Fibroblast of skin of left quadriceps (primary cell): ENCODE measurements at regions not wholly inside any gene's neighbourhood (a gene's known extent, or its start where the extent isn't known, plus 50 kb on each side); places are given as distances from the start of the nearest gene placed in this dataset.

Experiments
- DNase-seq, 2 experiments: peaks; one replicate each; pipeline ENCODE4 v3.0.0-alpha.2; 2013; ENCODE audit warnings: low read depth in 2 of 2

DNA sequence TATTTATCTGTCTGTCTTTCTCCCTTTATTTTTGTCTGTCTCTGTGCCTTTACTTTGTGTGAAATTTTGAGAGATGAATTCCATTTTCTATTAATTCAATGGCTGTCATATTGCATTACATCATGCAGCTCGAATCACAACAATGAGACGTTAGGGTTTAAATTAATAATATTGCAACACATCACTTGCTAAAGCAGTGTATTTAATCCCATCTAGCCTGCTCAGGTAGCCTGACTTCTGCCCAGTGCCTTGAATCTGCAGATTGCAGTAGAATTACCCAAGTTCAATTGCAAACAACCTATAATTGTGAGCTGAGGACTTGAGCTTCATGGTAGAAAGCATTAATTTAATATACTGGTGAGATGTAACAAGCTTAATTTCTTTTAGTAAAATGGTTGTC lies 235.7 kb upstream of the TSHZ2 start:
- DNase-seq = no peak

DNA sequence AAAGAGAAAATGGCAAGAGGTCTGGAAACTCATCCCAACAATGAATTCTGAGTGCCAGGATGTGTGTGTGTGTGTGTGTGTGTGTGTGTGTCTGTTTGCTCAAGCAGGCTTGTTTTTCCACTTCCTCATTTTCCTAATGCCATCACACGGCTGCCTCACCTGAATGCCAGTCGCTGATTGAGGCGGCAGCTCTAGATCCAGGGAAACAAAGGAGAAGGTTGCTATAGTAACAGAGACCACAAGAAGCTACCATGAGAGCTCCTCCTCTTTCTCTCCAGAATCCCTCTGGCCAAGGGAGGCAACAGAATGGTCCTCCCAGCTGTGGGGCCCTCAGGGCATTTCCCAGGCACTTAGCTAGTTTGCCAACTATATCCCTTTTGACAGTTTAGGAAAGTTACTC lies 241.1 kb upstream of the TSHZ2 start:
- no peak for DNase-seq

DNA sequence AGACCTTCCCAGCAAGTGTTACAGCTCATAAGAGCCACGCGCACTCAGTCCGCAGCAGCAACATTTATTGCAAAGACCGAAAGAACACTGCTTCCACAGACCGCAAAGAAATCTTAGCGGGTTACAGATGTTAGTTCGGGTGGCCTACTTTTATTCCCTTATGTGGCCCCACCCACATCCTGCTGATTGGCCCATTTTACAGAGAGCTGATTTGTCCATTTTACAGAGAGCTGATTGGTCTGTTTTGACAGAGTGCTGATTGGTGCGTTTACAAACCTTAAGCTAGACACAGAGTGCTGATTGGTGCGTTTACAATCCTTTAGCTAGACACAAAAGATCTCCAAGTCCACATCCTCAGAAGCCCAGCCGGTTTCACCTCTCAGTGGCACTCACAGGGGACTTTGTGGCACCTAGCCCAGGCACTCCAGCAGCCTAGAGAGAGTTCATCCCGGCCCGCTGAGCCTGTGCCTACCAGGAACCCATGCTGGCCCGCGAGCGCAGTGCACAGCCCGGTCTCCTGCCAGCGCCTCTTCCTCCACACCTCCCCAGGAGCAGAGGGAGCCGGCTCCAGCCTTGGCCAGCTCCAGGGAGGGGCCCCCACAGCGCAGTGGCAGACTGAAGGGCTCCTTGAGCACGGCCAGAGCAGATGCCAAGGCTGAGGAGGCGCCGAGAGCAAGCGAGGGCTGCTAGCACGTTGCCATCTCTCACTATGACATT lies 244.3 kb upstream of the TSHZ2 start:
- DNase-seq = no peak

DNA sequence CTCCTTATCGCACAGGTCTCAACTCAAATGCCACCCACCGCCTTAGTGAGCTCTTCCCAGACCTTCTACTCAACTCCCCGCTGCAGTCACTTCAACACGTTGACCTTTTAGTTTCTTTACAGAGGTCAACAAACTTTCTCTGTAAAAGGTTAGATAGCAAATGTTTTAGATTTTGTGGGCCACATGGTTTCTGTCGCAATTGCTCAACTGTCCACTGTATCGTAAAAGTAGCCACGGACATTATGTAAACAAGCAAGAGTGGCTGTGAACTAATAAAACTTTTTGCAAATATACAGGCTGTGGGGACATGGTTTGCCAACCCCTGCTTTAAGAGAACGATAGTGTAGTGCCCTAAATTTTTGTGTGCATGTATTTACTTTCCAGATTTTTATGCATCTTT lies 247.6 kb upstream of the TSHZ2 start:
- DNase-seq = no peak

DNA sequence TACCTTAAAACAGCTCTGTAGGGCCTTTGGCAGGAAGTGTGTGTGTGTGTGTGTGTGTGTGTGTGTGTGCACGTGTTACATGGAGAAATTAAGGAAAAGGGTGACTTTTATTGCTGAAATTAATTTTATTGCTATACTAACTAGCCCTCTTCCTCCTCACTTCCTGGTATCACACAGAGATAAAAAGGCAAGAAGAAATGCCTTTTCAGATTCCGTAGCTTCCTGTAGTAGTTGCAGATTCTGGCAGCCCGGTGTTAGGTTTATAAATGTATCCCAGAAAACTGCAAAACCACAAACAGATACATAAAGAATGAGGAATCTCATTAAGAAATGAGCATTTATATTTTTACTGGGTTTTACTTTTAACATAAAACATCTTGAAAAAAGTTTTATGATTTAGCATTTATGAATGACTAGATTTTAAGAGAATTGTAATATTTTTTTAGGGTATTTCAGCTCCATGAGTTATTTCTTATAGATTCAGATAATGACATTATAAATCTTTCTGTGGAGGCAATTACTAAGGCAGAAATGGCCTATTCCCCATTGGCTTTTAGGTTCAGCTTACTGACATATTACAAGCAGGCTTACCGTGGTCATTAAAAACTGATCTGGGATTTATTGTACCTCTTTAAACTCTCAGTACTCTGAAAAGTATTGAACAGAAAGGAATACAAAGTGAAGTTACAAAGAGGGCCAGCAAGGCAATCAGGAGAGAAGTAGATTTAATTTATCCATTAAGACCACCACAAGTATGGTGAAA lies 249.1 kb upstream of the TSHZ2 start:
- DNase-seq = peak in 1 of 2 experiments; percentile 6

DNA sequence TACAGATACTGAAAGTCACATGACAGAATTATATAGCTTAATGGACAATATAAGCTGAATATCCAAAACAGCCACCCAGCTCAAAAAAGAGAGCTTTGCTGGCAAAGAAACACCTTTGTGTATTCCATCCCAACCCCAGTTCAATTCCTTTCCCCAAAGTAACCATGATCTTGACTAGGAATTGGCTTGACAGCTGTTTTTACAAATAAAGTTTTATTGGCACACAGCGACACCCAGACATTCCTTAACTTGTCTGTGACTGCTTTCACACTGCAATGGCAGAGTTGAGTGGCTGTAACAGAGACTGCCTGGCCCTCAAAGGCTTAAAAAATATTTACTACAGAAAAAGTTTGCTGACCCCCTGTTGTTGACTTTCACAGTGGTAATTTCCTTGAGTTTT lies 264.0 kb upstream of the TSHZ2 start:
- no peak for DNase-seq

DNA sequence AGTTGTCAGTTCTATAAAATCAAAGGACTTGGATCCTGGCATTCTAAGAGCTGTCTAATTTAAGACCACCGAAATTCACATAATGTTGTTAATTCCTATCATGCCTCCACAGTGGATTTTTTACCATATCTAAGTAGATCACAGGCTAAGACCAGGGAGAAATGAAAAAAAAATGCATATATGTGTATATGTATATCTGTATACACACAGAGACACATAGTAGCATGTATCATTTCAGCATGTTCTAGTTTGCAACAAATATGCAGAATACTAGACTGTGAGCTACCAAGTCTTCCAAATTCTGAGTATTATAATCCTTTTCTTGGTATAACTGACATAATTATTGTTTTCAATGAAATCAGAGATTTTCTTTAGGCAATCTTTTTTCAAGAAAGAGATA lies 267.6 kb upstream of the TSHZ2 start:
- DNase-seq = no peak

DNA sequence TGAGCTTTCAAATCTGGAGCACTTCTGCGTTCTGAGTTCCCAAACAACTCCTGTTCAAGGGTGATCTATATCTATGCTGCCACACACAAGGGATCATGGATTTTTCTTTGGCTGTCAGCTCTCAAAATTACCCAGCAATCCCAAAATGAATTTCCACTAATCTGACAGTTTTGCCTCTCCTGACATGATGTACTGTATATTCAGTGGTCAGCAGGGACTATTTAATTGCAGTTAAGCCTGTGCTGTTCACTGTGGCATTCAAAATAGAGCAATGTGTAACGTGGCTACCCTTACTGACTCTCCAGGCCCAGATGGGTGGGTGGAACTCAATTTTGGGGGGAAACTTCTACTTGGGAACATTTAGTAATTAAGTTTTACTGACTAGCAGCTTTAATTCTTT lies 283.8 kb upstream of the TSHZ2 start:
- DNase-seq = no peak

DNA sequence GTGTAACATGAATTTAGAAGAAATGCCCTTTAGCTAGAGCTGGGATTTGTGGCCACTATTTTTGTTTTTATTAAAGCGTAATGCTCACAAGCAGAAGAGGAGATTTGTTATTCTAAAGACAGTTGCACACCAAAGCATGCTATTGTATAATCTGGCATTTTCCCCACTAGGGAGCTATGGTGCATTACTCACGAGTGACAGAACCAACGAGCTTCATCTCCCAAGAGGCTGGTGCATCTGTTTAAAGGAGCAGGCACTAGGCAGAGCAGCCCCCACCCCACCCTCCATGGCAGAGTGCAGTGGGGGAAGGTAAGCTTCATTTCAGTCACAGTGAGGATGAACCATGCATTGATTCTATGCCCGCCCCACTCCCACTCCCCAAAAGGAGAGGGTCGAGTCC lies 287.3 kb upstream of the TSHZ2 start:
- DNase-seq = no peak

DNA sequence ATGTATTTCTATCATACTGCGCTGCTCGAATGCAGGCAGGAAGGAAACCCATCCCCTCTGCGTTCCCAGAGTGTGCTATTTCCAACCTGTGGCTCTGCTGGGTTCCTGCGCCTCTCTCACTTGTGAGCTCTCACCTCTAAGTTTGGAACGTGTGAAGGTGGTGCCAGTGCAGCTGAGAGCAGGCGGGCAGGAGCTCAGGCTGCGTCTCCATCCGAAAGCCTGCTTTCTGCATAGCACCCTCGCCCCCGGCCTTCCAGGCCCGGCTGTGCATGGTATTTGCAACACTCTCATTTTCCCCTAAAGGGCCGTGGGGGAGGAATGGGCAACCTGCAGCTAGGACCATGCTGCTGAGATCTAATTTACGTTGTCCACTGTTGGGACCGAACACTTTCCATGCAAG lies 288.0 kb upstream of the TSHZ2 start:
- DNase-seq = no peak

DNA sequence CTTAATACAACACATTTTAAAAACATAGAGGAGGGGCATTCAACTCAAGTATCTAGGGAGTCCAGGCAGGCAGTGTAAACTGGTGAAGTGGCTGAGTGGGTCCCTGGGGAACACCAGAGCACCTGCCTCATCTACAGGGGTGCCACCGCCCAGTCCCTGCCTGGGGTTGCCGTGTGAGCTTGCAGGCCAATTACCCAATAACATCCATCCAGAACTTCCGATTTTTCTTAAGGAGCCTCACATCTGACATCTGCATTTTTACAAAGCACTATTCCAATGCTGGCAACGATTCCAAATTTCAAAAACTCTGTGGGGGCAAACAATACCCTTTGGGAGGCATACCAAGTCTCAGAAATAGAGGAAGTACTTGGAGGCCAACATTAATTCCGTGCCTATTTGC lies 288.4 kb upstream of the TSHZ2 start:
- DNase-seq = no peak

DNA sequence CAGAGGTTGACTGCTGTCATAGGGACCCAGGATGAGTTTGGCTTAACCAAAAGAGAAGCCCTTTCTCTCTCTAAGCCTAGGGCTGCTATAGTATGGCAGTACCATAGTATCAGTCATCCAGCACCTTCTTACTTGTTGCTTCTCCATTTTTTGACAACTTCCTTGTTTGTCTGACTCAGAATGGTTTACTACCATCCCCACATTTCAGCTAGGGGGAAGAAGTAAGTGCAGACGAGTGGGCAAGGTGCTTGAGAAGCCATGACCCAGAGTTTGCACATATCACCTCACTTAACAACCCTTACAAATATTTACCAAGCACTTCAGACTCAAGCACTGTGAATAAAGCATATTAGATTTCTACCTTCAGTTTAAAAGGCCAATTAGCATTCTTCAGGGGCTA lies 289.9 kb upstream of the TSHZ2 start:
- DNase-seq = no peak

DNA sequence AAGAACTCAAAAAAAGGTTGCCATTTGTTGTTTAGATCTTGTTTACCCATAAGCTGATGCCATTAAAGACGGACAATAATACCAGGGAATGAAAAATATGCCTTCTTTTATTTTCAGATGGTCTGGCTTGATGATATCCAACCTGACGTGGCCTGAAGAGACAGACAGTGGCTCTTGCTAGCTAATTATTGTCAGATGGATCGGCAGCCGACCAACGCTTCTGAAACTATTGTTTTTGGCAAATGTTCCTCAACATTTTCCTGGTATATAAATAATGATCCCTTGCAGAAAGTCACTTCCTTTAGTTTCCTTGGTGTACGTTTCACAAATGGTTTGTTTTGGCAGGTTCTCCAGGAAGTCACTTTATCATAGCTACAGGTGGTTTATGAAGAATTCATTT lies 290.9 kb upstream of the TSHZ2 start:
- no peak for DNase-seq

DNA sequence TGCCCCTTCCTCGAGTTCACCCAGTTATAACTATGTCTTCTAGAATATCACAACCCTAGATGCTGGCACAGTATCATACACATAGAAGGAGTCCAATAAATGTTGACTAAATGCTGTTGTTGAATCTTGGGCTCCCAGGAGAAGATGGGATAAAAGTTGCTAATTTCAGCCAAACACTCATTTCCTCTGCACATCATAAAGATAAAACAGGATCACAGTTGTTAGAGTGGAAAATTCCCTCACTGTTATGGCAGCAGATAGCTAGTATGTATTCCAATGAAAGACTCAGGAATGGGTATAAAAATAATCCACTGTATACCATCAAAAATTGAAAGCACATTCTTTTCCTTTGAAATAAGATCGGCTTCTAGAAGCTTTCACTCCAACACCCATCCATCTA lies 294.9 kb upstream of the TSHZ2 start:
- DNase-seq = no peak

DNA sequence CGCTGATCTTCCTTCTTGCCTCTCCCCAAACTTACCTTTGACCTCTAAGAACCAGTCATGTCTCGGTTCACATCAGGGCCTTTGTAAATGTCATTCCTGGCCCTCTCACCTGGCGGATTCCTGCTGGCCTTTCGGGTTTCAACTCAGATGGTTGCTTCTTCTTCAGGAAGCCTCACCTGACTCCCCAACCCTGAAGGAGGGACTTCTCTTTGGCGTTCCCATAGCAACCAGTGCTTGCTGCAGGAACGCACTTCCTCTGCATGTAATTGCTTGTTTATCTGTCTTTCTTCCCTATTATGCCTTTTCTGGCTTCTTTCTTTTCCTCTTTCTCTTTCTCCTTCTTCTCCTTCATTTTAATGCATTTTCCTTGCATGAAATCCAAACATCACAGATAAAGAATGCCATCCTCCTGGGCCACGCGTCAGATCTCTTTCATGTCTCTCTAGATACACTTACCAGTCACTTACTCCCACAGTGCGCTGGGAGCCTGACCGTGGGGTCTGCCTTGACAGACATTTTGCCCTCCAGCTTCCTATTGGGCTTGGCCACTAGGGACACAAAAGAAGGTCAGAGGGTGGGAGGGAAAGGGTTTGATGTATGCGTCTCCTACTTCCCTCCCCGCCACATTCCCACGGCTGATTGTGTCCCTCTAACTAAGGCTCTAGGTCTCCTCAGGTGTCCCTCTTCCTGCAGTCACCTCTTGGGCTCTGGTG lies 295.7 kb upstream of the TSHZ2 start:
- no peak for DNase-seq

DNA sequence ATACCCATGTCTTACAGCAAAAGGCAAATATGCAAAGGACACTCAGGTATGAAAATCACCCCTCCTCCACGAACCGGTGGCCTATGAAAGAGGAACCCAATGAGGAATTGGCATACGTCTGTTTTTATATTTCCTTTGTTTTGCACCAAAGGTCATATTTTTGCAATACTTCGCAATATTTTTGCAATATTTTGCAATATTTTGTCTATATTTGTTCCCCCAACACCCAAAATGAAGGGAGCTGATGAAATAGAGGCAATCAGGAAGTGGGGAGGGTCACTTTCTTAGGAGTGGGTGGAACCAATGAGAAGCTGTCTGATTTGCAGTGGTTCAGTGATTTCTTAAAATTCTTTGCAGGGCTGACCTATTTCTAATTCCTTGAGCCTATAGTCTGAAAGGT lies 296.8 kb upstream of the TSHZ2 start:
- no peak for DNase-seq

DNA sequence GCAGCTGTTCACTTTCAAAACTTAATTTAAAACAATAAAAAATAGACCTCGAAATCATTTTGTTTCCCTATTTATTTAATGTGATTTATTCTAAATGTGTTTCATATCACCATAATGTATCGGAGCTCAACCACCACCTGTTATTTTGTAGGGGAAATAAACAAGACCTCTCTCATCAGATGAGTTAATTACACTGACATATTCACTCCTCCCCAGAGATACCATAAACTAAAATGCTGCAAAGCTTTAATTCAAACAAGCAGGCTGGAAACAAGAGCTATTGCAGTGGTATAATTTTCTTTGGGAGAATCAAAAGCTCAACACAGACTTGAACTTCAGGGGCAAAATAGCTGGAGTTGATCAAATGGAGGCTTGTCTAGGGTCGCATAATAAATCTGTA lies 303.5 kb upstream of the TSHZ2 start:
- DNase-seq = no peak

DNA sequence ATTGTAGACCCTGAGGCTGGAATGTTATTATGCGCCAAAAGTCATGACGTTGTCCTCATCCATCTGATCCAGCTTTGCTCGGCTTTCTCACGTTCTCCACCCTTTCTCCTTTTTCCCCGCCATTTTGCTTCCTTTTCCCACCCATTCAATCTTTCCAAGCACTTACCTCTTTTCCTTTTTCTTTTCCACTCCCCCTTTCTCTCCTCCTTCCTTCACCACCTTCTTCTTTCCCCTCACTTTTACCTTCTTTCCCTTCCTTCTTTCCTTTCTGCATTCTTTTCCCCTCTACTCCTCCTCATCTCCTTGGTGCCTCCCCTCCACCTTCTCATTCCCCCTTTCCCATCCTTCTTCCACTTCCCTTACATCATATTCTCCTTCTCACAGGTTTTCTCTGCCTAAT lies 304.8 kb upstream of the TSHZ2 start:
- DNase-seq = no peak

DNA sequence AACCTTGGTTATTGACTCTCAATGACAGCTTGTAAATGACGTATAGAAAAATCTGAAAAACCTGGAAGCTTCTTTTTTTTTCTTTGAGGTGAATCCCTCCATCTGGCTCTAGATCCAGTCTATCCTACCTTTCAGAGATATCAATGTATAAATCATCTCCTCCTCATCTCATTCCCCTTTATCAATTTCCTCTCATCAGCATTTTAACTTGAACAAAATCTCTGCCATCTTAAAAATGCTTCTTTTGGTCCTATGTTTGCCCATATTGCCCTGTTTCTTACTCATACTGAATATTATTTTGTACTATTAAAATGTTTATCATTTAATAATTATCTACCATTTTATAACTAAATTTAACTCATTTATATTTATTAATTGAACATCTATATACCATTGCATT lies 306.7 kb upstream of the TSHZ2 start:
- no peak for DNase-seq

DNA sequence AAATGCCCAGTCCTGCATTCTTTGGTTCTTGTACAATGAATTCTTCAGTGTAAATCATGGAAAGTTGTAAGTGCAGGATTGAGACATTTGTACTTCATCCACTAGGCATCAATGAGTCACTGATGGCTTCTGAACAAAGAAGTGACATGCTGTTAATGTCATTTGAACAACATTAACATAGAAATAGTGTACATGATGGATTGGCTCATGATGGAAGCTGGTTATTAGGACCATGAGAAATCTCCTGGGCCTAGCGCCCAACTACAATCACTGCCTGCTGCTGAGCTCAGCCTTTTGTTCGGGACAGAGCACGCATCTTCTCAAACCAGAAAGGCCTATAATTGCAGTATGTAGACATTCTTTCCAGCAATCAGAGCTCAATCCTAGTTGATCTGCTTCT lies 316.8 kb upstream of the TSHZ2 start:
- DNase-seq = no peak

DNA sequence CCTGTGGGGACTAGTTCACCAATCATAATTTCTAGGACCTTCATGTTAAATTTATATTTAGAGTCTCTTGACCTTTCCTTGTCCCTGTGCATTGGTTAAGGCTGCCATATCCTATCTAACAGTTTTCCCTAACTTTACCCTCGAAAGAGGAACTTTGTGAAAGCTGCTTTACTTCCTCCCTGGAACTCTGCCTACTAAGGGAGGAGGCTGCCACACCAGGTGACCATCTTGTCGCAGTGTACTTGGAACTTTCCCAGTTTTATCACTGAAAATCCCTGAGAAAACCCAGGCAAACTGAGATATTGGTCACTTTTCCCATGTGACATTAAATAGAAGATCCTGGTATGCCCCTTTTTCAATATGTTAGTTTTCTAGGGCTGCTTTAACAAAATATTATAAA lies 317.6 kb upstream of the TSHZ2 start:
- no peak for DNase-seq

DNA sequence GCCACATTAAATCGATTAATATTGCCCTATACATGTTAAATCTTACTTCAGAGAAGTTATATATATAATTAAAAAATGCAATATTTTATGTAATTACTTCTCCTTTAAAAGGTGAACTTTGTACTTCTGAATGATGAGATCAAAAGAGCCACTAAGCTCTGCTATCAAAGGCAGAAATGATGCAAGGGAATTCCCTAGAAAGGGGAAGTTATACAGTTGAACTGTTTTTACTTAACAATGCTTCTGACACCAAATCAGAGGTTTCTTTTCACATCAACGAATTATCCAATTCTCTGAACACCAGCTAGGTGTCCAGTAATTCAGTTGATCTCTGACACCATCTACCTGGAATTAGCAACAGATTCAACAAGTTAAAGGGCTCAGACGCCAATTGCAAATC lies 319.9 kb upstream of the TSHZ2 start:
- DNase-seq = no peak

DNA sequence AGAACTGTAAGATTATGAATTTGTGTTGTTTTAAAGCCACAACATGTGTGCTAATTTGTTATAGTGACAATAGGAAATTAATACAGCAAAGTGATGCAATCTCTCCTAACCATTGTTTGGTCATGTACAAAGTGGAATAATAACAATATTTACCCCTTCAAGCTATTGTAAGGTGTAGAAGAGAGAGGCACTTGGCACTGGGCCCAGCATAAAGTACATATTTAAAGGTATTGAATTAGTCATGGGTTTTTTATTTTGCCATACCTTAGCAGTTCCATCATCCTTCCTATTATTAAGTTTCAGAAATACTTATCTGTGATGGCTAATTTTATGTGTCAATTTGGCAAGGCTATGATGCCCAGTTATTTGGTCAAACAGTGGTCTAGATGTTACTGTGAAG lies 322.4 kb upstream of the TSHZ2 start:
- no peak for DNase-seq
